ENCODE measurements at regions not wholly inside any gene's neighbourhood (a gene's known extent, or its start where the extent isn't known, plus 50 kb on each side); places are given as distances from the start of the nearest gene placed in this dataset.

- Histone ChIP-seq H3K27ac (ENCODE audit: low read depth, low read length) (peak overlapping the region; percentile 55), H2AFZ (ENCODE audit: low read depth, low read length) (no peak overlapping the region), H3K4me1 (ENCODE audit: insufficient read depth, low read length) (peaks cover 13% of the 10 kb centered on the region), H4K20me1 (ENCODE audit: insufficient read depth, low read length) (no peaks in the 10 kb centered on the region), H3K9ac (ENCODE audit: low read length) (peak overlapping the region; percentile 55), H3K36me3 (ENCODE audit: insufficient read depth, low read length) (no peaks in the 10 kb centered on the region), H3K9me3 (ENCODE audit: insufficient read depth, low read depth, low read length) (no peaks in the 10 kb centered on the region), H3K4me3 (ENCODE audit: insufficient read depth, low read depth, low read length) (no peak overlapping the region), H3K27me3 (ENCODE audit: insufficient read depth, low read length) (no peaks in the 10 kb centered on the region), H3K79me2 (ENCODE audit: insufficient read depth, low read length) (no peaks in the 10 kb centered on the region), H3K4me2 (ENCODE audit: low read length) (peak overlapping the region; percentile 60)
- Mint-ChIP-seq H3K36me3 (ENCODE audit: low read depth, unreplicated experiment) (no peaks in the 10 kb centered on the region), H3K4me3 (ENCODE audit: unreplicated experiment) (peak overlapping the region; percentile 36), H3K9me3 (ENCODE audit: unreplicated experiment) (no peaks in the 10 kb centered on the region), H3K27me3 (ENCODE audit: low read depth, unreplicated experiment) (no peaks in the 10 kb centered on the region), H3K27ac (ENCODE audit: unreplicated experiment) (peak overlapping the region; percentile 86), H3K4me1 (ENCODE audit: low read depth, unreplicated experiment) (peaks cover 28% of the 10 kb centered on the region)
- TF ChIP-seq CTCF (IDR thresholded peaks at IDR 0.05; ENCODE audit: insufficient read depth, low read depth, low read length) = peak; percentile 62
- no peak for TF ChIP-seq EZH2 (IDR thresholded peaks at IDR 0.05; ENCODE audit: insufficient read depth, low read length)
- FAIRE-seq (peak; percentile 91), DNase-seq (ENCODE audit: low read depth) (peak; percentile 63)
These were observed 682.6 kb downstream of the KCNA4 start for GRCh38 chr11:29333993-29334775.

DNA sequence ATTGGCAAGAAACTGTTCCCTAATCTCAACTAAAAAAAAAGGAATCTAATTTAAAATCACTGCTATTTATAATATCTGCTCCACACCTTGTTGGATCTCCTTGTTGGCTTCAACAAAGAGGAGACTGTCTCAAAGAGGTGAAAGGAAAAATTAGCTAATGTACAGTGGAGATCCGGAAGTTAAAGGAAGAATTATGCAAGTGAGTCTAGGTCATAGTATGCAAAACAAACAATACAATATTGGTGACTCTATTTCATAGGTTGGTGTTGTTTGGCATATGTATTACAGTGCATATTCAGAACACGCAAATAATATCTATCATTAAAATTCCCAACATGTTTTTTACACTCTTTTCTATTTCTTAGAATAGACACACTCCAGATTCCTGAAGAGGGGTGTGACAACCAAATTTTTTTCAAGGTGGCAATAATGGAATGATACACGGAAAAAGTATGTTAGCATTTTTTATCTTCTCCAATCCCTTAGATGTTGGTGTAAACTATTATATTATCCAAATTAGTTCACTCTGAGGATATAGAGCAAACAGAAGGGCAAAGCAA is 685.3 kb downstream of the KCNA4 start:
- Mint-ChIP-seq H3K27ac (ENCODE audit: unreplicated experiment) (no peak overlapping the region), H3K4me1 (ENCODE audit: low read depth, unreplicated experiment) (peaks cover 28% of the 10 kb centered on the region), H3K36me3 (ENCODE audit: low read depth, unreplicated experiment) (no peaks in the 10 kb centered on the region), H3K4me3 (ENCODE audit: unreplicated experiment) (no peak overlapping the region), H3K27me3 (ENCODE audit: low read depth, unreplicated experiment) (no peaks in the 10 kb centered on the region), H3K9me3 (ENCODE audit: unreplicated experiment) (no peaks in the 10 kb centered on the region)
- FAIRE-seq (no peak), DNase-seq (ENCODE audit: low read depth) (no peak)
- H3K27ac ChIP-seq (ENCODE audit: low read depth, low read length) = no peak overlapping the region
- H3K36me3 ChIP-seq (ENCODE audit: insufficient read depth, low read length) = no peaks in the 10 kb centered on the region
- peaks cover 13% of the 10 kb centered on the region for H3K4me1 ChIP-seq (ENCODE audit: insufficient read depth, low read length)
- H4K20me1 ChIP-seq (ENCODE audit: insufficient read depth, low read length) = no peaks in the 10 kb centered on the region
- TF ChIP-seq CTCF (IDR thresholded peaks at IDR 0.05; ENCODE audit: insufficient read depth, low read depth, low read length) = no peak
- TF ChIP-seq EZH2 (IDR thresholded peaks at IDR 0.05; ENCODE audit: insufficient read depth, low read length) = no peak
- H3K9me3 ChIP-seq (ENCODE audit: insufficient read depth, low read depth, low read length) = no peaks in the 10 kb centered on the region
- H3K27me3 ChIP-seq (ENCODE audit: insufficient read depth, low read length) = no peaks in the 10 kb centered on the region
- H3K4me2 ChIP-seq (ENCODE audit: low read length) = no peak overlapping the region
- no peak overlapping the region for H3K9ac ChIP-seq (ENCODE audit: low read length)
- no peaks in the 10 kb centered on the region for H3K79me2 ChIP-seq (ENCODE audit: insufficient read depth, low read length)
- H2AFZ ChIP-seq (ENCODE audit: low read depth, low read length) = no peak overlapping the region
- H3K4me3 ChIP-seq (ENCODE audit: insufficient read depth, low read depth, low read length) = no peak overlapping the region

GRCh38 chr11:29328961-29329441 is 687.8 kb downstream of the KCNA4 start:
- H3K9me3 Mint-ChIP-seq (ENCODE audit: unreplicated experiment) = no peaks in the 10 kb centered on the region
- H3K36me3 ChIP-seq (ENCODE audit: insufficient read depth, low read length) = no peaks in the 10 kb centered on the region
- peak overlapping the region; percentile 50 for H3K27ac ChIP-seq (ENCODE audit: low read depth, low read length)
- H2AFZ ChIP-seq (ENCODE audit: low read depth, low read length) = no peak overlapping the region
- TF ChIP-seq CTCF (IDR thresholded peaks at IDR 0.05; ENCODE audit: insufficient read depth, low read depth, low read length) (peak; percentile 84), EZH2 (IDR thresholded peaks at IDR 0.05; ENCODE audit: insufficient read depth, low read length) (no peak)
- H3K4me1 Mint-ChIP-seq (ENCODE audit: low read depth, unreplicated experiment) = peaks cover 23% of the 10 kb centered on the region
- H3K9ac ChIP-seq (ENCODE audit: low read length) = peak overlapping the region; percentile 41
- H3K36me3 Mint-ChIP-seq (ENCODE audit: low read depth, unreplicated experiment) = no peaks in the 10 kb centered on the region
- no peaks in the 10 kb centered on the region for H3K9me3 ChIP-seq (ENCODE audit: insufficient read depth, low read depth, low read length)
- H3K4me2 ChIP-seq (ENCODE audit: low read length) = peak overlapping the region; percentile 4
- H3K79me2 ChIP-seq (ENCODE audit: insufficient read depth, low read length) = no peaks in the 10 kb centered on the region
- no peak overlapping the region for H3K4me3 Mint-ChIP-seq (ENCODE audit: unreplicated experiment)
- H3K27me3 Mint-ChIP-seq (ENCODE audit: low read depth, unreplicated experiment) = no peaks in the 10 kb centered on the region
- no peaks in the 10 kb centered on the region for H4K20me1 ChIP-seq (ENCODE audit: insufficient read depth, low read length)
- FAIRE-seq = peak; percentile 98
- no peaks in the 10 kb centered on the region for H3K27me3 ChIP-seq (ENCODE audit: insufficient read depth, low read length)
- DNase-seq (ENCODE audit: low read depth) = peak; percentile 84
- peak overlapping the region; percentile 76 for H3K27ac Mint-ChIP-seq (ENCODE audit: unreplicated experiment)
- H3K4me3 ChIP-seq (ENCODE audit: insufficient read depth, low read depth, low read length) = no peak overlapping the region
- peaks cover 11% of the 10 kb centered on the region for H3K4me1 ChIP-seq (ENCODE audit: insufficient read depth, low read length)
